ENCODE measurements at regions not wholly inside any gene's neighbourhood (a gene's known extent, or its start where the extent isn't known, plus 50 kb on each side); places are given as distances from the start of the nearest gene placed in this dataset.

- TF ChIP-seq ZNF462 (CRISPR knock-in tag; IDR thresholded peaks at IDR 0.05): no peak
Observed at GRCh38 chr1:208917281-208917680, 666.2 kb upstream of the CAMK1G start (continued).

- Histone ChIP-seq H4K20me1 (replicated peaks; ENCODE audit: insufficient read depth) (no peaks in the 10 kb centered on the region), H3K79me2 (replicated peaks; ENCODE audit: insufficient read depth) (no peaks in the 10 kb centered on the region), H3K4me3 (no peak overlapping the region), H3K4me2 (no peak overlapping the region), H3K4me1 (ENCODE audit: insufficient read depth) (no peaks in the 10 kb centered on the region), H3F3A (replicated peaks; ENCODE audit: low read depth) (no peaks in the 10 kb centered on the region), H3K27ac (ENCODE audit: low read depth) (no peak overlapping the region), H3K27me3 (ENCODE audit: insufficient read depth) (no peaks in the 10 kb centered on the region), H3K36me3 (ENCODE audit: insufficient read depth) (no peaks in the 10 kb centered on the region; the same call in 1 of the 2 replicates), H2AFZ (no peak overlapping the region), H3K9me2 (ENCODE audit: insufficient read depth) (peaks cover 3% of the 10 kb centered on the region; the same call in 1 of the 2 replicates)
- Mint-ChIP-seq H3K27me3 (ENCODE audit: insufficient read depth, low read depth, poor library complexity) (no peaks in the 10 kb centered on the region), H3K9me3 (peaks cover 3% of the 10 kb centered on the region; the same call in 1 of the 3 replicates), H3K36me3 (ENCODE audit: low read depth) (no peaks in the 10 kb centered on the region; the same call in 2 of the 3 replicates), H3K4me3 (no peak overlapping the region), H3K4me1 (no peaks in the 10 kb centered on the region), H3K27ac (no peak overlapping the region)
- ATAC-seq (no peak), DNase-seq (ENCODE audit: low spot score) (no peak)
- TF ChIP-seq POLR2AphosphoS5 (IDR thresholded peaks at IDR 0.05; ENCODE audit: low read depth): no peak
- no peak for TF ChIP-seq ZNF114 (CRISPR knock-in tag; IDR thresholded peaks at IDR 0.05)
- no peak for TF ChIP-seq ZNF462 (CRISPR knock-in tag; IDR thresholded peaks at IDR 0.05)
- no peak for TF ChIP-seq ZNF331 (CRISPR knock-in tag; IDR thresholded peaks at IDR 0.05; ENCODE audit: low read depth)
- TF ChIP-seq CTCF (conservative IDR thresholded peaks at IDR 0.05; ENCODE audit: low read depth in 2 of 2): no peak
- TF ChIP-seq NANOG (IDR thresholded peaks at IDR 0.05; ENCODE audit: borderline replicate concordance): no peak
- TF ChIP-seq EZH2 (IDR thresholded peaks at IDR 0.05; ENCODE audit: low read depth, unreplicated experiment): no peak
- TF ChIP-seq STAT1 (IDR thresholded peaks at IDR 0.05; ENCODE audit: unreplicated experiment): no peak
- TF ChIP-seq CREB1 (CRISPR knock-in tag; IDR thresholded peaks at IDR 0.05; ENCODE audit: low read depth): no peak
Observed at GRCh38 chr1:208917723-208918122, 665.8 kb upstream of the CAMK1G start.

Measured in GM23338 (cell line).